ENCODE measurements at regions not wholly inside any gene's neighbourhood (a gene's known extent, or its start where the extent isn't known, plus 50 kb on each side); places are given as distances from the start of the nearest gene placed in this dataset.

DNA sequence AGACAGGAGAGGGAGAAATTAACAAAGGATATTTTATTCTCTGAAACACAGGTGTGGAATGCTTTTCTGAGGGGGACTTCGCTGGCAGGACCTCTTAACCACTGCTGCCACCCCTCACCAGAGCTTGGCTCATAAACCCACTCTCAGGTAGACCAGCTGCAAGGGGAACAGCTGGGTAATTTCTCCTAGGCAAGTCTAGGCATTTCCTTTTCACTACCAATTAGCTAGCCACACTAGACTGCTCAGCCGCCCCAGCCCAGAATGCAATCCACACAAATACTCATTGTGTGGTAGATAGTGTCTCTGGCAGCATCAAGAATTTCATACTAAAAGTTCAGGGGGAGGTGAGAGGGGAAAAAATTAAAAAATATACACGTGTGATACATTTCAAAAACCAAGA is 267.6 kb upstream of the ID4 start:
- TF ChIP-seq, protein P1, sequence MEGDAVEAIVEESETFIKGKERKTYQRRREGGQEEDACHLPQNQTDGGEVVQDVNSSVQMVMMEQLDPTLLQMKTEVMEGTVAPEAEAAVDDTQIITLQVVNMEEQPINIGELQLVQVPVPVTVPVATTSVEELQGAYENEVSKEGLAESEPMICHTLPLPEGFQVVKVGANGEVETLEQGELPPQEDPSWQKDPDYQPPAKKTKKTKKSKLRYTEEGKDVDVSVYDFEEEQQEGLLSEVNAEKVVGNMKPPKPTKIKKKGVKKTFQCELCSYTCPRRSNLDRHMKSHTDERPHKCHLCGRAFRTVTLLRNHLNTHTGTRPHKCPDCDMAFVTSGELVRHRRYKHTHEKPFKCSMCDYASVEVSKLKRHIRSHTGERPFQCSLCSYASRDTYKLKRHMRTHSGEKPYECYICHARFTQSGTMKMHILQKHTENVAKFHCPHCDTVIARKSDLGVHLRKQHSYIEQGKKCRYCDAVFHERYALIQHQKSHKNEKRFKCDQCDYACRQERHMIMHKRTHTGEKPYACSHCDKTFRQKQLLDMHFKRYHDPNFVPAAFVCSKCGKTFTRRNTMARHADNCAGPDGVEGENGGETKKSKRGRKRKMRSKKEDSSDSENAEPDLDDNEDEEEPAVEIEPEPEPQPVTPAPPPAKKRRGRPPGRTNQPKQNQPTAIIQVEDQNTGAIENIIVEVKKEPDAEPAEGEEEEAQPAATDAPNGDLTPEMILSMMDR (IDR thresholded peaks at IDR 0.05; ENCODE audit: borderline replicate concordance, extremely low read depth, low read length, poor library complexity, severe bottlenecking) = no peak
- no peak for TF ChIP-seq EZH2 (IDR thresholded peaks at IDR 0.05; ENCODE audit: borderline replicate concordance, low read depth, low read length, severe bottlenecking)
